Stimulated activated CD4-positive, alpha-beta T cell treated with anti-CD3 and anti-CD28 coated beads, TNF-alpha, amount 100 ng/mL, for 48 hours (primary cell): ENCODE measurements at regions not wholly inside any gene's neighbourhood (a gene's known extent, or its start where the extent isn't known, plus 50 kb on each side); places are given as distances from the start of the nearest gene placed in this dataset.

Experiments used
- DNase-seq, 3 donors: peaks; one replicate each; pipeline ENCODE4 v3.0.0-alpha.2; 2020; ENCODE audit warnings: low read depth in 3 of 3

DNA sequence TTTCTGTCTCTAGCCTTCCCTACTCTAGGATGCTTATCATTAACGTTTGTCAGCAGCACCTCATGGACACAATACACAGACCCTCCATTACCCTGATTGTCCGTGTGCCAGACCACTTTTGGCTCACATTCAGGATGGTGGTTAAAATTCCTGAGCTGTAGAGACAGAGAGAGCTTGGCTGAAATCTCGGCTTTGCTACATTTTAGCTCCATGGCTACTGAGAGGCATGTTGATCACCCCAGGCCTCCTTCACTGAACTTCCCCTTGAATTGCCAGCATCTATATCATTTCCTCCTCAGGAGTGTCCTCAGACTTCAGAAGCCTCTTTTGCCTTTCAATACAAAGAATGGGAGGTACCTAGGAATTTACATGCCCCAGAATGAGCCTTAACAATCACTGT is 104.7 kb upstream of the ISL1 start:
- DNase-seq, result no peak

DNA sequence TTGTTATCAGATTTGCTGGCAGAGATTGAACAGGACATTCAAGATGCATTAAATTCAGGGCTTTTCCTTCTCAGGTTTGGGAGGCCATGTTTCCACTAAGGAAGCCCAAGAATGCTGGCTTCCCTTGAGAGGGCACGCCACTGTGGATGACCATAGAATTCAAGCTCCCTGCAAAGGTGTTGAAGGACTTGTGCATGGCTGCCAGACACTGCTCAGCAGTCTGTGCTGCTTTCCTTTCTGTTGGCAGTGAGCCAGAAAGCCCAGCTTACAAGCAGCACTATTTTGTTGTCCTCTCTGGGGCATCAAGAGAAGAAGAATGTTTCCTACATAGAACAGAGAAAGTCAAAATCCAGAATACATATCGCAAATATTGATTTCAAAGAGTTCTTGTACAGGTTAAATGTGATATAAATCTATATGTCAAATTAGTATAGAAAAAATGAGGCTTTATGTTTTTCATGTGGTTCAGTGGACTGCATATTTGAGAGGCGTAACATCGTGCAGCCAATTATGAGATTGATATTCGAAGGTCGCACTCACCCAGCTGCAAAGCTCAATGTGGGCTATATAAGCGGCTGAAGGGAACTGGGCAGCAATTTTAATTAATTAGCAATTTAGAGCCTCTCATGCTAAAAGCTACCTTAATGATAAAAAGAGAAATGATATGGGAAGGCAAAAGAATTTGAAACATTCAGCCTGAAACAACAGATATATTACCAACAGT is 103.1 kb upstream of the ISL1 start:
- DNase-seq, result no peak

DNA sequence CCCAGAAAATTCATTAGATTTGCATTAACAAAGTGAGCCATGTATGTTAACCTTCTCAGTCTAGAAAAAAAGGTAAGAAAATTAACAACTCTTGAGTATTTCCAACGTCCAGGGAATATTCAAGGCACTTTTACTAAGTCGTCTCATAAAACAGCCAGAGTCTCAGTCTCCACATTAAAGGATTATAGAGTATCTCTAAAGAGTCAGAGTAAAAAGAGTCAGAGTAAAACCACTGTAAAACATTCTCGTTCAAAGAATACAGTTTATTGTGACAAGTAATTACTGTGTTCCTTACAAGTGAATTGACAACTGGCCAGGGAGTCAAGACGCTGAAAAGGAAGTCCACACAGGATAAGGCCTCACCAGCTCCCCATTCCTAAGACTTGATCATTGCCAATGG is 97.2 kb upstream of the ISL1 start:
- DNase-seq, result no peak

DNA sequence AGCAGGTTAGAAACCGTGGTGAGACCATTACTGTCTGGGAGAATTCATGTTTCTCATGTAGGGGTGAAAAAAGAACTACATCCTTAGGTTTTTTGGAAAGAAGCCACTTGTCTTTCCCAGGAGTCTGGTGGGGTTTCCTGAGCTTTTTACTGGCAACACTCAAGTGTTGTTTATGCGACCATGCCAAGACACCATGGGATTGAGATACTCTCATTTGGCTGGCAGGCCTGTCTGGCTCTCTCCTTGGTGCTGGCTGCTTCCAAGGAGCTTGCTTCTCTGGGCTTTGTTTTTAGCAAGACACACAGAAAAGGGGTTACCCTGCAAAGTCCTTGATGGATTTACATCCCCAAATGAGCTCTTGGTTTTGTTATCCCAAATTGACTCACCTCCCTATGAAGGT is 80.9 kb upstream of the ISL1 start:
- DNase-seq, result no peak

DNA sequence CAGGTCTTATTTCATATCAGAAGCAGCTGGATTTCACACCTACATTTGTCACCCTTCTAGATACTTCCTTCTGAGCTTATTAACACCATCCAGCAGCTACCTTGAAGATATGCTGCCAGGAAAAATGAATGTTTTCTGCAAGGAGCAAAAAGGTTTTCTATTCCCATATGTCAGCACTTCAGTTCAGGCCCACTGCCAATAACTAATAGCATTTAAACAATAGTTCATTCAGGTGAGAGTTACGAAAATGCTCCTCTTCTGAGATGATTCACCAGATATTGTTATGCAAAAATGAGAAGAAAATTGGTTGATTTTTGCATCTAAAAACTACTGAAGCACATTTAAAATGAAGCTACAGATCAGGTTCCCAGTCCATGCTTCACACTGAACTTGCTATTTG is 56.4 kb upstream of the ISL1 start:
- no peak for DNase-seq
